ENCODE measurements at regions not wholly inside any gene's neighbourhood (a gene's known extent, or its start where the extent isn't known, plus 50 kb on each side); places are given as distances from the start of the nearest gene placed in this dataset.

DNA sequence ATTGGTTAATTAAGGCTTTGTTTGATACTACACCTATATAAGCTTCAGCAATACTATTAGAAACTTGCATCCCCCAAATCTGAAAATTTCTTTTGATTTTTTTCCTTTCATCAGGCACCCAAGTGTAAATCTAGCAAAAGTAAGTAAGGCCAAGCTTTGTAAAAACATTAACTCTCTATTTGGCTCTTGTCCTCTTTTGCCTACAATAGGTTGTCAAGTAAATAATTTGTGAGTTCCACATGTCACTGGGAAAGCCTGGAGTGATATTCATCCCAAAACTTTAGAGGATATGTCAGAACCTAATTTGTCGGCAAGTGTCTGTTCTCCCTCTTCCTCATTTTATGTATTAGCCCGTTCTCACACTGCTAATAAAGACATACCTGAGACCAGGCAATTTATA is 492.4 kb downstream of the IPMK start:
- no peaks in the 10 kb centered on the region for H3K27me3 ChIP-seq (ENCODE audit: control insufficient read depth, insufficient read depth, low read length)
- no peaks in the 10 kb centered on the region for H3K36me3 ChIP-seq (ENCODE audit: control insufficient read depth, insufficient read depth, low read length)
- no peak for DNase-seq (ENCODE audit: low read depth)
- ChIA-PET POLR2A (no interaction called here), CTCF (no interaction called here)
- TF ChIP-seq, protein P1, sequence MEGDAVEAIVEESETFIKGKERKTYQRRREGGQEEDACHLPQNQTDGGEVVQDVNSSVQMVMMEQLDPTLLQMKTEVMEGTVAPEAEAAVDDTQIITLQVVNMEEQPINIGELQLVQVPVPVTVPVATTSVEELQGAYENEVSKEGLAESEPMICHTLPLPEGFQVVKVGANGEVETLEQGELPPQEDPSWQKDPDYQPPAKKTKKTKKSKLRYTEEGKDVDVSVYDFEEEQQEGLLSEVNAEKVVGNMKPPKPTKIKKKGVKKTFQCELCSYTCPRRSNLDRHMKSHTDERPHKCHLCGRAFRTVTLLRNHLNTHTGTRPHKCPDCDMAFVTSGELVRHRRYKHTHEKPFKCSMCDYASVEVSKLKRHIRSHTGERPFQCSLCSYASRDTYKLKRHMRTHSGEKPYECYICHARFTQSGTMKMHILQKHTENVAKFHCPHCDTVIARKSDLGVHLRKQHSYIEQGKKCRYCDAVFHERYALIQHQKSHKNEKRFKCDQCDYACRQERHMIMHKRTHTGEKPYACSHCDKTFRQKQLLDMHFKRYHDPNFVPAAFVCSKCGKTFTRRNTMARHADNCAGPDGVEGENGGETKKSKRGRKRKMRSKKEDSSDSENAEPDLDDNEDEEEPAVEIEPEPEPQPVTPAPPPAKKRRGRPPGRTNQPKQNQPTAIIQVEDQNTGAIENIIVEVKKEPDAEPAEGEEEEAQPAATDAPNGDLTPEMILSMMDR (IDR thresholded peaks at IDR 0.05; ENCODE audit: insufficient read depth, low read depth, low read length) = no peak
- H3K4me3 ChIP-seq (ENCODE audit: low read depth, low read length) = no peak overlapping the region

DNA sequence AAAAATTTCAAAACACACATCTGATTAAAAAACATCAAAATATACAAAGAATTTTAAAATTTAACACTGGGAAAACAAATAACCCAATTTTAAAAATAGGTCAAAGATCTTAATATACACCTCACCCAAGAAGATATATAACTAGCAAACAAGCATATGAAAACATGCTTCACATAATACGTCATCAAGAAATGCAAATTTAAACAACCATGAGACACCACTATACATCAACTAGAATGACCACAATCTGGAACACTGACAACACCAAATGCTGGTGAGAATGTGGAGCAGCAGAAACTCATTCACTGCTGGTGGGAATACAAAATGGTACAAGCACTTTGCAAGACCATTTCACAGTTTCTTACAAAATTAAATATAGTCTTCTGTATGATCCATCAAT is 498.4 kb downstream of the IPMK start:
- H3K36me3 ChIP-seq (ENCODE audit: control insufficient read depth, insufficient read depth, low read length) = no peaks in the 10 kb centered on the region
- no peak for DNase-seq (ENCODE audit: low read depth)
- TF ChIP-seq, protein P1 (IDR thresholded peaks at IDR 0.05; ENCODE audit: insufficient read depth, low read depth, low read length) = no peak
- CTCF ChIA-PET = no interaction called here
- no peaks in the 10 kb centered on the region for H3K27me3 ChIP-seq (ENCODE audit: control insufficient read depth, insufficient read depth, low read length)
- H3K4me3 ChIP-seq (ENCODE audit: low read depth, low read length) = no peak overlapping the region
- POLR2A ChIA-PET = no interaction called here

DNA sequence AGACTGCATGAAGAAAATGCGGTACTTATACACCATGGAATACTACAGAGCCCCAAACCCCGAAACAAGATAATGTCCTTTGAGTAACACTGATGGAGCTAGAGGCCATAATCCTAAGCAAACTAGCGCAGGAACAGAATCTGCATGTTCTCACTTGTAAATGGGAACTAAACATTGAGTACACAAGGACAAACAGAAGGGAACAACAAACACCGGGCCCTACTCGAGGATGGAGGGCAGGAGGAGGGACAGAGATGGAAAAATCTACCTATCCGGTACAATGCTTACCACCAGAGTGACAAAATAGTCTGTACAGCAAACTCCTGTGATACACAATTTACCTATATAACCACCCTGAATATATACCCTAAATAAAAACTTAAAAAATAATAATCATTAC is 507.9 kb downstream of the IPMK start:
- ChIA-PET CTCF (no interaction called here), POLR2A (no interaction called here)
- DNase-seq (ENCODE audit: low read depth) = no peak
- no peaks in the 10 kb centered on the region for H3K36me3 ChIP-seq (ENCODE audit: control insufficient read depth, insufficient read depth, low read length)
- no peaks in the 10 kb centered on the region for H3K27me3 ChIP-seq (ENCODE audit: control insufficient read depth, insufficient read depth, low read length)
- H3K4me3 ChIP-seq (ENCODE audit: low read depth, low read length) = no peak overlapping the region
- TF ChIP-seq, protein P1 (IDR thresholded peaks at IDR 0.05; ENCODE audit: insufficient read depth, low read depth, low read length) = no peak

DNA sequence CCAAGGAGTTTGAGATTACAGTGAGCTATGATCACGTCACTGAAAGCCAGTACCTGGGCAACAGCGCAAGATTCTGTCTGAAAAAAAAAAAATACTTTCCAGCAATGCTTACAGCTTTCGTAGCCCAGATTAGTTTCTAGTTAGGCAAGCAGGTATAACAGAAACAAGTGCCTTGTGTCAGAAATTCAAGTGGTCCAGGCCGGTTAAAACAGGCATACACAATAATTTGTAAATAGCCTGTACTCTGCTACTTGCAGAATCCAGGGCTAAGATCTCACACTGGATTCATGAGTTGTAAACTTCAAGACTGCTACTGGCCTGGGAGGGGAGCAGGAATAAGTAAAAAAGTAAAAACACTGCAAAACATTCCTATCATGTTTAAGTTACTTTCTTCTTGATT is 512.9 kb downstream of the IPMK start:
- H3K36me3 ChIP-seq (ENCODE audit: control insufficient read depth, insufficient read depth, low read length) = no peaks in the 10 kb centered on the region
- CTCF ChIA-PET = no interaction called here
- H3K27me3 ChIP-seq (ENCODE audit: control insufficient read depth, insufficient read depth, low read length) = no peaks in the 10 kb centered on the region
- POLR2A ChIA-PET = no interaction called here
- H3K4me3 ChIP-seq (ENCODE audit: low read depth, low read length) = no peak overlapping the region
- no peak for DNase-seq (ENCODE audit: low read depth)
- TF ChIP-seq, protein P1 (IDR thresholded peaks at IDR 0.05; ENCODE audit: insufficient read depth, low read depth, low read length) = no peak

DNA sequence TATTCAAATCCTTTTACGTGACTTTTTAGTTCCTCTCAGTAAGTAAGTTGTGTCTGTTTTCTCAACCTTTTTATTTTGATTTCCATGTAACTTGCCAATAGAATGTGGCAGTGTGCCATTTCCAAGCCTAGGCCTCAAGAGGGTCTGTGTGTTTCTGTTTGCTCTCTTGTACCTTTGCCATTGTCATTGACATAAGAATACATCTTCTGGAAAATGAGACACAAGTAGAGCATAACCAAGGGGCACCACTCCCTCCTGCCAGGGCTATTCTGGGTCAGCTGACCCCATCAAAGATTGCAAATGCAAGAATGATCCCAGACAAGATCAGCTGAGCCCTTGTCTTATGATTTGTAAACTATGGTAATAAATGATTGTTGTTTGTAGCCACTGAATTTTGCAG is 524.0 kb downstream of the IPMK start:
- Histone ChIP-seq H3K27me3 (ENCODE audit: control insufficient read depth, insufficient read depth, low read length) (no peaks in the 10 kb centered on the region), H3K36me3 (ENCODE audit: control insufficient read depth, insufficient read depth, low read length) (no peaks in the 10 kb centered on the region), H3K4me3 (ENCODE audit: low read depth, low read length) (no peak overlapping the region)
- ChIA-PET CTCF (no interaction called here), POLR2A (no interaction called here)
- no peak for DNase-seq (ENCODE audit: low read depth)
- TF ChIP-seq, protein P1 (IDR thresholded peaks at IDR 0.05; ENCODE audit: insufficient read depth, low read depth, low read length) = no peak
